ENCODE measurements at regions not wholly inside any gene's neighbourhood (a gene's known extent, or its start where the extent isn't known, plus 50 kb on each side); places are given as distances from the start of the nearest gene placed in this dataset.

DNA sequence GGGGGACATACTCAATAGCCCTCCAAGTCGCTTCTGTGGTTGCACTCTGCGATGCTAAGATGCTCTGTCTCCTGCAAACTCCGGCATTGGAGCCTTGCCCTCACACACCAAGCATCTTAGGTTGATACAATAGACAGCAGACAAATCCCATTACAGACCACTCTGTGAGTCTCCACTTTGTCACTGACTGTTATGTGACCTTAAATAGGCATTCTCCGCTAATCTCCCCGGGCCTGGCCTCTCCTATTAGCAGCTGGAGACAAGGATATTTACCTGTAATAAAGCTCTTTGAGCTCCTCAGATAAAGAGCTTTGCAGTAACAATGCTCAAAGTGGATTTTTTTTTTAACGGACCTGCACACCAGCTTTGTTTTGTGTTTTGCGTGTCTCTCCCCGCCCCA lies 479.7 kb upstream of the TBX3 start:
- TF ChIP-seq, protein P1, sequence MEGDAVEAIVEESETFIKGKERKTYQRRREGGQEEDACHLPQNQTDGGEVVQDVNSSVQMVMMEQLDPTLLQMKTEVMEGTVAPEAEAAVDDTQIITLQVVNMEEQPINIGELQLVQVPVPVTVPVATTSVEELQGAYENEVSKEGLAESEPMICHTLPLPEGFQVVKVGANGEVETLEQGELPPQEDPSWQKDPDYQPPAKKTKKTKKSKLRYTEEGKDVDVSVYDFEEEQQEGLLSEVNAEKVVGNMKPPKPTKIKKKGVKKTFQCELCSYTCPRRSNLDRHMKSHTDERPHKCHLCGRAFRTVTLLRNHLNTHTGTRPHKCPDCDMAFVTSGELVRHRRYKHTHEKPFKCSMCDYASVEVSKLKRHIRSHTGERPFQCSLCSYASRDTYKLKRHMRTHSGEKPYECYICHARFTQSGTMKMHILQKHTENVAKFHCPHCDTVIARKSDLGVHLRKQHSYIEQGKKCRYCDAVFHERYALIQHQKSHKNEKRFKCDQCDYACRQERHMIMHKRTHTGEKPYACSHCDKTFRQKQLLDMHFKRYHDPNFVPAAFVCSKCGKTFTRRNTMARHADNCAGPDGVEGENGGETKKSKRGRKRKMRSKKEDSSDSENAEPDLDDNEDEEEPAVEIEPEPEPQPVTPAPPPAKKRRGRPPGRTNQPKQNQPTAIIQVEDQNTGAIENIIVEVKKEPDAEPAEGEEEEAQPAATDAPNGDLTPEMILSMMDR (conservative IDR thresholded peaks at IDR 0.05; ENCODE audit: low read length), result no peak
- TF ChIP-seq EZH2phosphoT487 (IDR thresholded peaks at IDR 0.05; ENCODE audit: borderline replicate concordance), result no peak

All from Loucy (cell line).